Left kidney (tissue), 1 donor: ENCODE measurements at regions not wholly inside any gene's neighbourhood (a gene's known extent, or its start where the extent isn't known, plus 50 kb on each side); places are given as distances from the start of the nearest gene placed in this dataset.

Experiments
- DNase-seq: peaks from one replicate; pipeline ENCODE4 v3.0.0-alpha.2; 2013

DNA sequence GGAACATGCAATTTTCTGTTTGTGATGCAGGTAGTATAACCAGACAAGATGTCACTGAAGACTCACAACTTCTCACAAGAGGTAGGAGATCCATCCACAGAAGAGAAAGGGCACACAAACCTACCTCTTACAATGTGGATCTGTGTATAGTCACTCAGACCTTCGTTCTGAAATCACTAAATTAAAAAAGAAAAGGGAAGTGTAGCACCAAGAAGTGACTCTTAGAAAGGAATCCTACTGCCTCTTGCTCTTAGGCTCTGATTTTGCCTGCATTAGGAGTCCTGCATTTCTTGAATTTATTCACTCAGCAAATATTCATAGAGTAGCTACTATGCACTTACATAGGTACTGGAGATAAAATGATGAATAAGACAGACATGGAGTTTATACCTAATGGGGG lies 347.6 kb downstream of the BMP4 start:
- no peak for DNase-seq

DNA sequence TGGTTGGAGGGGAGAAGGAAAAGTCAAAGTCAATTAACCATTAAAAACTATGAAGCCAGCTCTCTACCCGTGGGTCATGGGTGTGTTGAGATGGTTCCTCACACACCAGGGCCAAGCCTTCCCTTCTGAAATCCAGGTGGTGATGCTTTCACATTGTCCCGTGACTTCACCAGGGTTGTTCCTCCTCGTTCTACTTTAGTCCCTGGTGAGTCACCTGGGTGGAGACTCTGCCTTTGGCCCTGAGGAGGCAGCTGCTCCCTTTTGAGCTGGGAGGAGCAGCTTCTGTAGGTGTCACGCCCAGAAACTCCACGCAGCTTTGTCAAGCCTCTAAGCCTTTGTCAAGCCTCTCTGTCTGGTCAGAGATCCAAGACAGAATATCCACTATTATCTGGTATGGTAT lies 348.3 kb downstream of the BMP4 start:
- no peak for DNase-seq

DNA sequence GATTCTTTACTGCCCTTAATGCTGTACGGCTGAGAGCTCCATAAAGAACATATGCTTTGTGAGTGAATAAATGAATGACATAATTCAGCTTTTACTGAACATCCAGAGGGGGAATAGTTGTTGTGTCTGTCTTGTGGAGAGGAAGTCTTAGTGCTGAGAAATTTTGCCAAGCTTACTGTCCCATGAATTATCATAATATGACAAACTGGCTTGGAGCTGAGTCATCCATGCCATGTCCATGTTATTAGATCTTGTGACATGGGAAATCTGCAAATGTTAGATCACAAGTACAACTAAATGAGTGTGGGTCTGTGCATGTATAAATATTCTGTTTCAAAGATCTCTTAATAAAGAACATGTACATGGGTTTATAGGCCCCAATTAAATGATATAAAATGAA lies 350.4 kb downstream of the BMP4 start:
- no peak for DNase-seq

DNA sequence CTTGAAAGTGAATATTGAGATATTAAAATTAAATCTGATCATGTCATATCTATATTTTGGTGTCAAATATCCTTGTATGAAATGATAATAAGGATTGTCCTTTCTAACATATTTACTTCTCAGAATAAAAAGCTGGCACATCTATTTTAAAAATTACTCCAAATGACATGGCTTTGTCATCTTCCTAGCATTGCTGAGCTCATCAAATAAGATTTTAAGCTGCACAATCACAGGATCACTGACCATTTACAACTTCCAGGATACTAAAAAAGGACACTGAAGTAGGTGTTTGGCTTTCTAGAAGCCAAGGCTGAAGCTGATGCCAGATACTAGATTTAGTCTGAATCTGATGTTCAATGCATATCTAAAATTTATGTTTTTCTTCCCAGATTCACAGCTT lies 351.1 kb downstream of the BMP4 start:
- no peak for DNase-seq

DNA sequence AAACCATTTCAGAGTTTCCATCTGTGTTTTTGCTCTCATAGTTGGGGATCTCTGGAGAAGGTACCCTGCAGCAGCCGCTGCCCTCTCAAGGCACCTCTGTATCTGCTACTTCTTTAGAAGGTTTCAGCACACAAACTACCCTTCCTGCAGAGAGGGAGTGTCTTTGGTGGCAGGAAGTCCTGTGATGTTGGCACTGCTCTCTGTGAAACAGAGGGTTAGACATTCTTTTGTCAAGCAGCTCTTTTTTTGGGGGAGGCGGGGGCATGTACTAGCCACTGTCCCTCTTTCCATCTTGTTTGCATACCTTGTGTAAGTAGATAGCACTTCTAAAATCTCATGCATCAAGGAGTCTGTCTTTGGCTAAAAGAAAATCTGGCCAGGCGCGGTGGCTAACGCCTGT lies 352.6 kb downstream of the BMP4 start:
- no peak for DNase-seq

DNA sequence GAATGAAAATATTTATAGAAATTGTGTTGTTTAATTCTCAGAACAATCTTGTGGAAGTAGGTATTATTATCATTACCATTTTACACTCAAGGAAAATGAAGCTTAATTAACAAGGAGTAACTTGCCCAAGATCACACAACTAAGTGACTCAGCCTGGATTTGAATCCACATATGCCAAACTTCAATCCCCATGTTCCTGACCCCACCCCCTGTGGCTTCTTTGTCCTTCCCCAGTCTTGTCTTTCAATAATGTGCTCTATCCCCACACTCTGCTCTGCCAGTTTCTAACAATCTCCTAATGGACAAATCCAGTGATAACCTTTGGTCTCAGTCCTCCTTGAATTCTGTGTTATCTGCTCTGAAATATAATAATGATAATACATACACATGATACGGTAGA lies 355.2 kb downstream of the BMP4 start:
- no peak for DNase-seq

DNA sequence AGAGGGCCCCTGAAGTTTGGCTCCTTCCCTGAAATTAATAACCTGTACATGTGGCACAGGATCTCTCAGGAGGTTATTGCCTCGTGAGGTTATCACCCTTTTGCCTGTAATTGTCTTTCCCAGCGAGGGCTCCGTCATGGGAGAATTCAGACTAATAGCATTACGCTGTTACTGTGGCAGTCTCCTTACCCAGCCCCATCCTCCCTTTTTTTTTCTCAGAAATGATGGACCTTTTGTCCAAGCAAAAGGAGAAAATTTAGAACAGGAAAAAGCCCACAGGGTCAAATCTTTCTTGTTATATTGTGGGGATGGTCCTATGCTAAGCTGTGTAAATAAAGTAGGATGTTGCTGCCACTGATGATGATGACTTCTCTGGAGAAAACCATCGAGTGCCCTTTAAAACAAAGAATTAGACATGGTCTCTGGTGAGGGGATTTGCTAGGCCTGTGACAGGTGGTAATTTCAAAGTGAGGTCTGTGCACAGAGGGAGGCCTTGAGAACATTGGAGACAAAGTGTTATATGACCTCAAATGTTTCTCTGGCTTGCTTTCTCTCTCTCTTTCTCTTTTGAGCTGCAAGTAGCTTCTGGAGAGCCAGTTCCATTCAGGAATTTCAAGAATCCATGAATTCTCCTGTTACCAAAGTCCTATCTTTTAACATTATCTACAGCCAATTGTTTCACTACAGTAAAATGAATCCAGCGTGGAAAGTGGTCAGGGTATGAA lies 357.2 kb downstream of the BMP4 start:
- no peak for DNase-seq

DNA sequence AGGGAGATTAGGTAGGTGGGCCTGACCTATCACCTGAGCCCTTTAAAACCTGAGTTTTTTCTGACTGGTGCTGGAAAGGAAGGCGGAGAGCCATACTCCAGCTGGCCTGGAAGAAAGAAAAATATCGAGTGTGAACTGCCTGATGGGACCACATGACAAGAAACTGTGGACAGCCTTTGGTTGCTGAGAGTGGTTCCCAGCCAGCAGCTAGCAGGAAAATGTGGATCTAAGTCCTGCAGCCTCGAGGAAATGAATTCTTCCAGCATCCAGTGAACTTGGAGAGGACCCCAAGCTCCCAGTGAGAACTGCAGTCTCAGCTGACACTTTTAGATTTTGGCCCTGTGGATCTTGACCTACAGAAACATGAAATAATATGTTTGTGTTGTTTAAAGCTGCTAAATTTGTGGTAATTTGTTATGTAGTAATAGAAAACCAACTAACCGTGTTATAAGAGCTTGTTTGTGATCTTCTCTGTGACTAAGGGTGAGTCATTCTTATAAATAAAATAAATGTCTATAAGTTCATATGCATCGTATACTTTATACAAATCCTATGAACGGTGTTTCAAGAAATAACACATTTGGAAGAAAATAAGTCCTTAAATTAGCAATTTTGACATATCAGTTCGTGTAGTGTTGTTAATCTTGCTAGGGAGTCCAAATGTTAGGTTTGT lies 359.6 kb downstream of the BMP4 start:
- DNase-seq: no peak

DNA sequence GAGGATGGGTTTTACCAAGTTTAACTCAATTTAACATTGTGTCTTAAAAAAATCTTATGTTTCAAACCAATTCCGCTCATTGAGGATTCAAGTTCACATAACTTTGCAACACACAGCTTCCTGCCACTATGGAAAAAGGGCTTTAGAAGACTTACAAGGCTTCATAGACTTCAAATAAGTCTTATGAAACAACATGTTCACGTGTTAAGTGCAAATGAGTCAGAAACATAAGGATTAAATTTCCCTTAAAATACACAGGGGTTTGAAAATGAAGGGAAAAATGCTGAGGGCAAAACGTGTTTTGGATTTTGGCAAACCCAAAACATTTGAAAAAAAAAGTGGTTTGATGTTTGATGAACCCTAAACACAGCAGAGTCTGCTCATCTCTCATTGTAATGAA lies 364.8 kb downstream of the BMP4 start:
- DNase-seq: no peak

DNA sequence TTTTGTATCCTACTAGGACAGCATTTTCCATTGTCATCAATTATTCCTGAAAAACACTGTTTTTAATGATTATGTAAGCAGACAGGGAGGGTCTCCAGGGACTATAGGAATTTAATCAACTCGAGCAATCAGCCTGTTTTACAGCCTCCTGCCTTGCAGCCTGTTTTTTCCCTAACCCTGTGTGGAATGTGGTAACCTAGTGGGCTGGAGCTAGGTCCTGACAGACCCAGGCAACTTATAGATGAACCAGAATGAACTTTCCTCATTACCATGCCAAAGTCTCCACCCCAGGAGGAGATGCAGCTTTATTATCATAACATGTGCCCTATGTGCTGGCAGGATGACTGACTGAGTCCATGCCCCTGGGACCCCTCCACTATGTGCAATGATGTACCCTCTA lies 375.1 kb downstream of the BMP4 start:
- no peak for DNase-seq

DNA sequence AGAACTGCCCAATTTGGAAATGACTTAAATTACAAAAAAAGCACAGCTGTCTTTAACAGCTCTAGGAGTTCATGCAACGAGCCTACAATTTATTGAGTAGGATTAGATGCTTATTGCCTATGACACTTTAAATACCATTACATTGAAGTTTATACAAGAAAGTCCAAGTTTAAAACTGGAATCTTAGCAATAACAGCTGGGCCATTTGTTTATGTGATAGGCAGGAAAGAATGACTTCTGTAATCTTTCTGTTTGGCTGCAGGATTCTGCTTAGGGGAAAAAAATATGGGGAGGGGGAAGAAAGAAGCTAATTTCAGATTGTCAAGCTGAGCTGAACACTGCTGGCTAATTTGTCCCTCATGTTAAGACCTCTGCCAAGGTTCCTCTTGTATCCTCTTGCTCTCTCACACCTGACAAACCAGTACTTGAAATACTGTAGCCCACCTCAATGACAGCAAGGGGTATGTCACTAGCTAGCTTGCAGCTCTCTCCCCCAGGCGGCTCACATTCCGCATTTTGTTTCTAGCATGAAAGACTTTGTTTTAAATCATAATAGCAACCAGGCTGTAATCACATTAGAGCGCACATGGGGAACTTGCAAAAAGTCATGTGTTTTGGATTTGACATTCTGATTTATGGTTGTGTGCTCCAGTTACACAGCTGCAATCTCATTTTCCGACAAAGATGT lies 384.8 kb downstream of the BMP4 start:
- DNase-seq: peak; percentile 68

DNA sequence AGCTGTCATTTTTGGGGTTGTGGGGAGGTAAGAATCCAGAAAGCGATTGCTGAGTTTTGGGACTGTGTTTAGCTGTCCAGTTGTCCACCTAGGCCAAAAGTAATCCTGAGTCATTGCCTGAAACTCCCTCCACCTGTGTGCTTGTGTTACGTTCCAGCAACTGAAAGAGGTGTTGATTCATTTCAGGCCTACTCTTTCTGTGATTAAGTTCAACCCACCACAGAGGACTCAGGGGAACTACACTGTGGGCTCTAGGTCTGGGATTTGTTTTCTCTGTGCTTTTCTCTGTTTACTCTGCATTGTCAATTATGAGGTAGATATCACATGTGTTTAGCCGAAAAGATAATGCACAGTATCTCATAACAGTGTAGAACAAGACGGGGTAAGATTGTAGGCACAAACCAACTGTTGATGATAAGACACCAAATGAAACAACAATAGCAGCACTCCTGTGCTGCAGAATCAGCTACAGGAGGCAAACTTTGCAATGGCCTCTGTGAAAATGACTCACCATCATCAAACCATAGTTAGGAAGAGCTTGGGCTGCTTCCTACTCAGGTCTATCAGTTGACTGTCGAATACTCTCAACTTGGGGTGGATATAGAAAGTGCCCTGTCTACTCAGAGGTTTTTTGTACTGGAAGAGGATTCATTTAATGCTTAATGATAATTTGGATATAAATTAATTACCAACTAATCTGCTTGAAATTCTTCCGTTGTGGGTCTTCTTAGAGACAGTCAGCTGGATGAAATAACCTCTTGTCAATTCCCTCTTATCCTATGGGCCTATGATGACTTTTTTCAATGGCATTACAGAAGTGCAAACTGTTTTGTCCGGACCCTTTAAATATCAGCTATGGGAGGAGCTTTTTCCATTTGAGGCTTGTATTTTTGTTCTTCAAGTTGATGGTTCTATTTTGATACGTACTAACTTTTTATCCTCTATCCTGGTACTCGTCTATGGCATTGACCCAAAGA lies 385.9 kb downstream of the BMP4 start:
- DNase-seq: no peak

DNA sequence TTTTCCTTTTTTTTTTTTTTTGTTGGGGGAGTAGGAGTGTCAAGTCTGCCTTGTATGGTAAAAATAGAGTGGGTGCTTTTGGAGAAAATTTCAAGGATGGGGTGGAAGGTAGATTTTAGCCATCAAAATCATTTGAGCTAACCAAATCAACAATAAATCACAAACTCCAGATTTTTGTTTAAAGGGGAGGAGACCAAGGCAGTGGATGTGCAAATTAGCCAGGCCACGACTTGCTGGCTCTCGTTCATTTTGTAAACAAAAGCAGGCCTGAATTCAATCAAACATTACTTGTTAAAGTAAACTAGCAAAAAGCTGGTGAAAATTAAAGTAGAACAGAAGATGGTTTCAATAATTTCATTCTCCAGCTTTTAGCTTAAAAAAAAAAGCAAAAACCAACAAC lies 387.2 kb downstream of the BMP4 start:
- no peak for DNase-seq

DNA sequence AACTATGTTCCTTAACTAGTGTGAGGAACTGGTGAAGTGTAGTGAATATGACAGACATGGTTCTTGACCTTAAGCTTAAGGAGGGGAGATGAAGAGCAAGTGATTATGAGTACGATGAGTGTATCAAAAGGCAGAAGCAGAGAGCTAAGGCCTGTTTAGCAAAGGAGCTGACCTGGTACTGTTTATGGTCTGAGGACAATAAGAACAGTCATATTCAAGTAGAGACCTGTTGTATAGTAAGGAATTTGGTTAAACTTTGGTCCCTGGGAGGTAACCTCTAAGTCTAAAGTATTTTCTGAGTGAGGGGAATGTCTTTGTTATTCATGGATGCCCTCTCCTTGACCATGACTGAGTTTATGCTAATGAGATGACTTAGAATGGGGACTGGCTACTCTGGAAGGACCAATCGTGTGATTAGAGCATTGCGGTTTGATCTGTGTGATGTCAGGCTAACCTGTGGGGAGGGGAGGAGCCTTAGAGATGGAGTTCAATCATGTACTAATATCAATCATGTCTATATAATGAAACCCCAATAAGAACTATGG lies 389.3 kb downstream of the BMP4 start:
- no peak for DNase-seq

DNA sequence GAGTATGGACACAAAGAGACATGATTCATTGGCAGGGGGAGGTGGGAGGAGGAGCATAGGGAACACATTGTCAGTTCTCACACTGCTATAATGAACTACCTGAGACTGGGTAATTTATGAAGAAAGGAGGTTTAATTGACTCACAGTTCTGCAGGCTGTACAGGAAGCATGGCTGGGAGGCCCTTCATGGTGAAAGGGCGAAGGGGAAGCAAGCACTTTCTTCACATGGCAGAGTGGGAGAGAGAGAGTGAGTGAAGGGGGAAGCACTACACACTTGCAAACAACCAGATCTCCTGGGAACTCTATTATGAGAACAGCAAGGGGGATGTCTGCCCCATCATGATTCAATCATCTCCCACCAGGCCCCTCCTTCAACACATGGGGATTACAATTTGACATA lies 391.8 kb downstream of the BMP4 start:
- DNase-seq: no peak

DNA sequence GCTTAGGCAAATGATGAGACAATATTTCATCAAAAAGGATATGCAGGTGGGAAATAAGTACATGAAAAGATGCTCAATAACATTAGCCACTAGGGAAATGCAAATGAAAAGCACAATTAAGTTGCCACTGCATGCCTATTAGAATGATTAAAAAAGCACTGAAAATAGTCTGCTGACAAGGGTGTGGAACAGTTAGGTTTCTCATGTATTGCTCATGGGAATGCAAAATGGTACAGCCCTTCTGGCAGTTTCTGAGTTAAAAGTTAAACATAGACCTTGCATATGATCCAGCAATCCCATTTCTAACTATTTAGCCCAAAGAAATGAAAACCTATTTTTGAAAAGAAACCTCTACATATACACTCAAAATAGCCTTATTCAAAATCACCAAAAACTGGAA lies 393.0 kb downstream of the BMP4 start:
- DNase-seq: no peak

DNA sequence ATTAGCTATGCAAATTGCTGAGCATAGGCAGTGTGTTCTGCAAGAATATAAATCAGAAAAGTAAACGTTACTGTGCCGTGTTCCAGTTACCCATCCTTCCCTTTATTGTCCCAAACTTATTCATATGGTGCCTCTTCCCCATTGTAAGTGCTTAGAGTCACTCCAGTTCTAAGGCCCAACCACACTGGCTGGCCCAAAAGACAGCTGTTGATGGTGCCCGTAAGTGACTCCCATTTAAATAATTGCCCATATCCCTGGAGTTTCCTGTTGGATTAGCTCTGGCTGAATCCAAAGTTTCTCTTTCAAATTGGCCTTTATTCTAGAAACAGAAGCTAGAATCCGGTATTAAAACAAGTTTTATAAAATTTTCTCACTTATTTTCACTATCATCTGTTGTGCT lies 400.1 kb upstream of the DDHD1 start:
- DNase-seq: no peak

DNA sequence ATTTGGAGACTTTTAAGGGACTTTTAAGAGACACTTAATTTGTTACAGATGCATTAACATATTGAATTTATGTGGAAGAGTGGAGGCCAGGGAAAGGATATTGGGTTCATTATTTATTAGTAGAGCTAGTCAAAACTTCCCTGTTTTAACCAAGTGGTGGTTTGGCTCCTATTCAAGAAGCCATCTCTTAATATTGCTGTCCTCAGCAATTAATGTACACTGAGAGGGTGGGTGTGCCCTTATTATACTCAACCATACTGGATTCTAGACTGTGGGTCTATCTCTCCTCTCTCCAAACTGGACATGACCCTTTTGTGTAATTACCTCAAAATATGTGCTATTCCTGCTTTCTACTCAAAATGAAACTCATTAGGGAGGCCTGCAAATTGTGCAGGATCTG lies 398.7 kb upstream of the DDHD1 start:
- no peak for DNase-seq

DNA sequence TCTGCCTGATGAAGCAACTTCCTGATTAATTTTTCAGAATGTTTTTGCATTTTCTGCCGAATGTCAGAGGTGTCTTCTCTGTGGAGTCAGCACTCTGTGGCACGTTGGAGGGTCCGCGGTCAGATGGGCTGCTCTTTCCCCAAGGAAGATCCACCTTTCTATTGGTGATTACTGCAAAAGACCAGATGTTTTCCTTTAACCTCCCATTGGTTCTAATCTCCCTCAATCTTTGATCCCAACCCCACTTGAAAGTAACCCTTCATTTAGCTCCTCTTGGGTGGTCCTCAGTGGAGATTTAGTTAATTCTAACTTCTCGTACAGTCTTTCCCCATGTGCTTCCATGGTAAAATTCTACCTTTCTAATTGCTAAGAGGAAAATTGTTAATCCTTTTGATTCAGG lies 397.7 kb upstream of the DDHD1 start:
- no peak for DNase-seq

DNA sequence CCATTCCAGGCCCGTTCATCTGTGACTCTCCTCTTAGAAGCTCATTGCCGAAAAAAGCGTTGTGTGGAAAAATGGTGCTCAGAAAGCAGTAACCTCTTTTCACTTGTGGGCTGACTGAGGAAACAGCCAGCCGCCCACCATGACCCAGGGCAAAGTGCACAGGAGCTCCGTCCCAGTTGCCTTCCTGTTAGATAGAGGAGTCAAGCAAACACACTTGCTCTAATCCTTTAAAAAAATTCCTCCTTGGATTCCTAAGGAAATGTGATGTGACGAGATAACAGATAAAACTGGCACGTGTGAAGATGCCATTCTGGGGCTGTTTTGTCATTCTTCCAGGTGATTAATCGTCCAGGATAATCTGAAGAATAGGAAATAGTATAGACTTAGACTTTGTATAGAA lies 396.8 kb upstream of the DDHD1 start:
- DNase-seq: no peak

DNA sequence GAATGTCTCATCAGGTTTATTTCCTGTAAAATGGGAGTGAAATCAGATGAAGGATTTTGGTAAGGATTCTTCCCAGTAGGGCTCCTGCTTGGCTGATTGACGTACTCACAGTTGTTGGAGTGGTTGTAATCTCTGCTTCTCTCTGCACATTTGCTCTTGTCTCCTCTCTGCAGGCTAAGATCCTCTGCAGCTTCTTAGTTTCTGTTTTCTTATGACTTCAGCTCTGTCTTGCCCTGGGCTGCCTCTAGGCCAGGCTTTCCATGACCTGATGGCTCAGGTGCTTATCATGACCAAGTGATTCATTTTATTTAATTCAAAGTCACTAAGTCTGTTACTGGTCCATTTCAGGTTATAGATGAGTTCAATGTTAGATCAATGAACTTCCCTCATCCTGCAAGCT lies 394.5 kb upstream of the DDHD1 start:
- no peak for DNase-seq

DNA sequence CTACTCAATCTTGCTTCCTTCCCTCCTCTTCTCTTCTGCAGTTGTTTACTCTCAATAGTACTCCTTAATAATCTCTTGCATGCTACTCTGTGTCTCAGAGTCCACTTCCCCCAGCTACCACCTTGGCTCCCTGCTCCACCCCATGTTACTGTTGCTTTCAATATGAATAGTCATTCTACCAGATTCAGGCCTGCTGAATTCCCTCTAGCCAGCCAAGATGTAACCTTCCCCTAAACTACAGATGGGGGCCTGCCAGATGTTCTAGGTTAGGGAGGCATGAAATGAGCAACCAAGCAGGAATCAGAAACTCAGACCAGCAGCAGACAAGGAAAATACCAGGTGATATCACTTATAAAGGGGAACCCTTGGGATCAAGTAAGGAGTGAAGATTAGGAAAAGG lies 392.1 kb upstream of the DDHD1 start:
- DNase-seq: no peak
